ENCODE measurements at regions not wholly inside any gene's neighbourhood (a gene's known extent, or its start where the extent isn't known, plus 50 kb on each side); places are given as distances from the start of the nearest gene placed in this dataset.

DNA sequence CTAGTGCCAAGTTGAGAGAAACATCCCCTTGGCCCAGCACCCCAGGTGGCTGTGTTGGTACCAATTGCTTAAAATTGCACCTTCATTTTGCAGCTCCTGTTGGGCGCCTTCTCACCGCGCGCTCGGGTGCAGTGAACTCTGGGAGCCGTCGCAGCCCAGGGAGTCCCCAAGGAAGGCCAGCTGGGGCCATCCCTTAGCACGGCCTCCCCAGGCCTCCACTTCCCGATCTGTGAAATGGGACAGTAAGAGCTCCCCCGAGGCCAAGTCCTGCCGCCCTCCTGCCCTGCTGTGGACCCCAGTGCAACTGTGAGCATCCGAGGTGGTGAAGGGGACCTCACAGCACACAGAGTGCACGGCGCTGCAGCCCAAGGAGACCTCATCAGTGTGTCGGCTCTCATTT, 1234.1 kb downstream of the BRD1 start:
- no peak for DNase-seq (ENCODE audit: low read depth)

DNA sequence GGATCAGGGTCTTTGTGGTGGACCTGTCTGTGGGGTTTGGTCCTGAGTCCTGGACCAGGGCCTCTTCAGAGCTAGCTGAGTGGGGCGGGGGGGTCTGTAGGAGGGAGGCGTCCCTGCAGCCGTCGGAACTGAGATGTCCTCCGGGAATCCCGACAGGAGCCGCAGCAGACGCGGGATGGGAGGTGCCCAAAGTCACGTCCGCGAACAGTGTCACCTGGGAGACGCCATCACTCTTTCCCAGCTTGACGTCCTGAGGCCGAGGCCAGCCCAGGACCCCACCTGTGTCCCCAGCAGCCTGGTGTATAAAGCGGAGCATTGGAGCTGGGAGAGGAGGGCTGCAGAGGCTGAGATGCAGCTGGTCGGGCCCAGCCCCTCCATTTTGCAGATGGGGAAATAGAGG, 1234.7 kb downstream of the BRD1 start:
- no peak for DNase-seq (ENCODE audit: low read depth)

DNA sequence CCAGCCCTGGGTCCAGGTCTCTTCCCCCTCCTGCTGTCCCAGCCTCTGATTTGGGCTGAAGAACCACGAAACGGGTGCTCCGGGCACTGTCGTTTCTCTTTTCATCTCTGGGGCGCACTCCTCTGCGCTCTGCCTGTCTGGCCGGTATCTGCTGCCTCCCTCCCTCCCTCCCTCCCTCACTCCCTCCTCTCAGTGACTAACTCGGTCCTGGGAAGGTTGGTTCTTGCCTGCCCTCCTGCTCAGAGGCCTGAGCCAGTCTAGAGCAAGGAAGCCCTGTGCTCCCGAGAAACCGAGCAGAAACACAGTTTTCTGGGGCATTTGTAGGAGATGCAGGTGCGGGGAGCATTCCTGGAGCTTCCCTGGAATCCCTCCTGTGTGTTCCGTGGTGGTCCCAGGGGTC, 1235.2 kb downstream of the BRD1 start:
- DNase-seq (ENCODE audit: low read depth): no peak

DNA sequence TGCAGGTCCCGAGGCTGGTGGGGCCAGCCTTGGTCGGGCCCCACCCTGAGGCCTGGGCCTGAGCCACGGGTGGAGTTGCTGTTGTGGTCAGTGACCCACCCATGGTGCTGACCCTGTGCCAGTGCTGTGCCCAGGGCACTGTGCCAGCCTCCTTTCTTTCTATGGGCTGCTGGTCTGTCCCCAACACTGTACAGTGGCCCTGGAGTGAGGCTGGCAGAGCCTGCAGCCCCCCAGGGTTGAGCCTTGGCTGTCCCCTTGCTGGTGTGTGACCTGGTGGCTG, 1235.7 kb downstream of the BRD1 start:
- no peak for DNase-seq (ENCODE audit: low read depth)

DNA sequence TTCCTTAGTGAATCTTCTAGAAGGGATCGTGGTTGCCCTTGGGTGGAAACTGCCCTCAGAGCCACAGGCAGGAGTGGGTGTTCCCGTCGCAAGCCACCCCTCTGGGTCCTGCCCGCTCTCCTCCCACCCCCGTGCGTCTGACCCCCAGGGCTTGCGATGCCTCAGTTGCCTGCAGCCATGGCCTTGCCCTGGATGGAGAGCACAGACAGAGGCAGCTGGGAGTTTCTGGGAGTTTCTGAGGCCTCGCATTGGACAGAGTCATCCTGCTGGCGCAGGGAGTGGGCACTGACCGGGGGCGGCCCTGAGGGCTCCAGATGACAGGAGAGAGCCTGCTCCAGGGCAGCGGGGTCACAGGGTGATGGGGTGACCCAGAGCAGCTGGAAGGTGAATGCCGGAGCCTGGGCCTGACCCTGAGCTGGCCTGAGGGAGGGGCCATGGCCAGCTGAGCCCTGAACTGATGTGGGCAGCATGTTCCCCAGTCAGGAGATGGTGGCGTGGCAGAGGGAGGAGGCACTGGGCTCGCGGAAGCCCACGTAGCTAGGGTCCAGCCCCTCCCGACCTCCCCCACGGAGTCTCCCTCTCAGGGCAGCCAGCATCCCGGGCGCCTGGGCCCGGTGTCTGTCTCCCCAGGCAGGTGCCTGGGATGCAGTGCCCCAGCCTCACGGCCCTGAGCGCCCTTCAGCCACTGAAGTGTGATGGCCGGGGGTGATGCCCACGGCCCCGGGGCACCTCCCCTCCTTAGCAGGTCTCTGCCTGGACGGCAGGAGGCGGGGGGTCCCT, 1236.2 kb downstream of the BRD1 start:
- DNase-seq (ENCODE audit: low read depth): no peak

DNA sequence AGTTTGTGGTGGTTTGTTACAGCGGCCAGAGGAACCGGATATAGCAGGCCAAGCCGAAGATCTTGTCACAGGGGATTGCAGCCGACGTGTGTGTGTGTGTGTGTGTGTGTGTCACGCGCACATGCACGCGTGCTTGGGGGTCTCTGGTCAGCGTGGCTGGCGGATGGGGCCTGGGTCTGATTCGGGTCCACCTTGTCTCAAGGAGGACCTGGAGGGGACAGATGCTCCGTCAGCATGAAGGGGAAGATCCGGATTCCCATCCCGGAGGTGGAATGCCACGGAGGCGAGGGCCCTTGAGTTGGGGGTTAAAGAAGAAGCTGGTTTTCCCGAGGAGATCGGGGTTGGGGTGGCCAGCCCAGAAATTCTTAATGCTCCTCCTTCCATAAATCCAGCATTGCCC, 1237.8 kb downstream of the BRD1 start:
- no peak for DNase-seq (ENCODE audit: low read depth)

DNA sequence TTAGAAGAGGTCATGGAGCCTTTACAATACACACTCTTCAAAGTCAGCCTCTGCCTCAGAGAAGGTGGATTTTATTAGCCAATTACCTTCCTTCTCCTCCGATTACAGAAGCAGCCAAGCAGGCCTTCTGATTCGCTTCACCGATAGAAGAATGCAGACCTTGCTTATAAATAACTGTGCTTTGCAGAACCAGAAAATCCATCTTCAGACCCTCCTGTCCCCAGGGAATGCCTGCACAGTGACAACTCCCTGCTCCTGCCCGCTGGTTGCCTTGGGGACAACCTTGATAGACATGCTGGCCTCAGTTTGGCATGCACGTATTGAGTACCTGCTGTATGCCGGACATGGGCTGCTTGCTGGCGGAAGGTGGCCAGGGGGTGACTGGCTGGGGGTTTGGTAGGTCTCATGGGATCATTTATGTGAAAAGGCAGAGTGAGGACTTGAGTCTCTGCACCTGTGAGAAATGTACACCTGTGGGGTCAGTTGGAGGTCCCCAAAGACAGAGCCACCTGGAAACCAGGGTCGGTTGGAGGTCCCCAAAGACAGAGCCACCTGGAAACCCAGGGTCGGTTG, 1238.7 kb downstream of the BRD1 start:
- no peak for DNase-seq (ENCODE audit: low read depth)

DNA sequence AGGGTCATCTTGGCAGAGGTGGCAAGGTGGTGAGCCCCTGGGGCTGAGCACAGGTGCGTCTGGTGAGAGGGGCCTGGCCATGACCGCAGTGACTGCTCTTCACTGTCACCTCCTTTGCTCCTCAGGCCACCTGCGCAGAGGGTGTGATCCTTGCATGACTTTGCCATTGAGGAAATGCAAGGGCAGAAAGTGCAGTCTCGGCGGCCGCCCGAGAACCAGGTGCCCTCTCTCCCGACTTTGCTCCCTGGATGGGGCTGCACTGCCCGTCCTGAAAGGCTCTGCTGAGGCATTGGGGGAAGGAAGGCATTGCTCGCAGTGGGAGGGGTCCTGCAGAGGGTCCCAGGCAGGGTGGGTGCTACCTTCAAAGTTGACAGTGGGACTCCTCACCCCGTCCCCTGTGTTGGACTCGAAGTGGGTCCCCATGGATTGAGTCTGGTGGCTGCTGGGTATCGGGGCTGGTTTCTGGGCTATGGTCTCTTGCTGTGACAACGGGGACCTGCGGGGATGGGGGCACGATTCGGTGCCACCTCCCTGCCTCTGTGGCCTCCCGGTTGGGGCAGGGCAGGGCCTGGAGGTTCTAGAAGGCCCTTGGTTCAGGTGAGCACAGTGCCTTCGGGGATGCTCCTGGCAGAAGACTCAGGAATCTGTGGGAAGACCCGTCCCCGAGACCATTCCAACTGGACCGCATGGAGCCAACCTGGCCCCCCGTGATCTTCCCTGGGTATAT, 1239.4 kb downstream of the BRD1 start:
- no peak for DNase-seq (ENCODE audit: low read depth)

DNA sequence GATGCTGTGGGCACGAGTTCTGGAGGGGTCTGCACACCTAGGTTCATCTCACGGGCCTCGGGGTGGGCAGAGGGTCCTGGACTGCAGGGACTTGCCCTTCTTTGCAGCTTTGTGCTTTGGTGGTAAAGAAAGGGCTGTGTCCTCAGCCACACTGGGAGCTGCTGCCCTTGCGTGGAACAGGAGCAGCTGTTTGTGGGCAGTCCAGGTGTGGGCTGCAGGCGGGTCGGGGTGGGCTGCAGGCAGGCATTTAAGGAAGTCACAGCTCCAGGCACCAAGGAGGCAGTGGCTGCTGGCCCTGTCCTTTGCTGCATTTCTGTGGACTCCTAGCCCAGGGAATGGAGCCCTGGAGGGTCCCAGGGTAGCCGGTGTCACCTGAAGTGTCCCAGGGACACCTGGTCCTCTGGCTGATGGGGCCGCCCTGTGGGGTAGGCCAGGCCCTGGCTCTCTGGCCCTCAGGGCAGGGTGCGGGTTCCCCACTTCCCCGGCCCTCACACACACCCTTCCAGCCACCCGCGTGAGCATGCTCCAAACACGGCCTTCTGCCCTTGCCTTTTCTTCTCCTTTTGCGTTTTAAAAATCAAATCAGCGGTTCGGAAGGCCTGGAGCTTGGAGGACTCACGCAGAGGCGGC, 1240.3 kb downstream of the BRD1 start:
- DNase-seq (ENCODE audit: low read depth): no peak

DNA sequence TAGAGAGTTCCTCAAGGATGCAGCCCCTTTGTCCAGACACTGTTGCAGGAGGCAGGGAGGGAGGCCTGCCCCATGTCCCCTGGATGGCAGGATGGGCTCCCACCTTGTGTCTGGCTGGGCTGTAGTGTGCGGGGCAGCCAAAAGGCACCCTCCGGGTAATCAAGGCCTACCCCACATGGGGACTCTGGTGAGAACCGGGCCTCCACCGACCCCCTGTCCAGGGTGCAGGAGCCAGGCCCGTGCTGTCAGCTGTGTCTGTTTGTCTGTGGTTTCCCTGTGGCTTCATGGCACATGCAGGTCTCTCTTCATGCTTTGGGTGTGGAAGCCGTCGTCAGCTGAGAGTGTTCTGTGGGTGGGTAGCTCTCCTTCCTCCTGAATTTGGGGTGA, 1240.9 kb downstream of the BRD1 start:
- DNase-seq (ENCODE audit: low read depth): no peak

DNA sequence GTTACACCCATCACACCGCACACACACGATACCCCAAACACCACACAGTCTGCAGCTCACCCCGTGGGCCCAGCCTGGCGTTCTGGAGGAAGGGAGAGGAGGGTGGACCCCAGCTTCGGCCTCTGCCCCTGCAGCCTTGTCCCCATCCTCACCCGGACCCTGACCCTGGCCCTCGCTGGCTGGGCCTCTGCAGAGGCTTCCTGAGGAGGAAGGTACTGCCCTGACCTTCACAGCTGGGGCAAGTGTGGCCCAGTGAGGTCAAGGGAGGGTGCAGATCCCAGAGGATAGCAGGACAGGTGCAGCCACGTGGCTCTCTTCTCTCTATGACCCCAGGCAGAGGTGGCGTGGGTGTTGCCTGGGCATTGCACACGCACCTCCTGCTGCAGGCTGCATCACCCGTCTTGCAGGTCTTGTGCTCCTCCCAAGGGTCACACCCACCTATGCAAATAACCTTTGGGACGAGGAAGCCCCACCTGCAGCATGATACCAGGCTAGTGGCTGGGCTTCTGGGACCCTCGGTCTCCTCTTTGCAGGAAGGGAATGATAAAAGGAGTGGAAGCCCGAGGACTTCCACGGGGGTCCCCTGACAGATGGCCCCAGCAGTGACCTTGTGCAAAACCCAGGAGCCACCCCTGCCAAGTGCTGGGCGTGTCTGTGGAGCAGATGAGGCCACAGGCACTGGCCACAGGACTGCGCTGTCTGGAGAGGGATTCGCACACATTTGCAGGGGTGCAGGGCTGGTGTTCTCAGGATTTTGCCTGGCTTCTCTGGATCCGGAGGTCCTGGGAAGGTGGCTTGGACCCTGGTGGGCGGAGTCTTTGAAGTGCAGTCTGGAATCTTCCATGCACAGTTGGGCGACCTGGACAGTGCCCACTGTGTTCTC, 1241.5 kb downstream of the BRD1 start:
- no peak for DNase-seq (ENCODE audit: low read depth)

DNA sequence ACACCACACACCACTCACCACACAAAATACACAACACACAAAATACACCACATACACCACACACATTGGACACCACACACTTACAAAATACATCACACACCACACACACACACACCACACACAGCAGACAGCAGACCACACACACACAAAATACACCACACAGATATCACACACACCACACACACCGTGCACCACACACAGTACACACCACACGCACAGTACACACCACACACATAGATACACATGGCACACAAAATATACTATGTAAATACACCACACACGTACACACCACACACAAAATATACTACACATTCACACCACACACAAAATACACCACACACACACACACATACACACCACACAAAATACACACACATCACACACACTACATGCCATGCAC, 1243.5 kb downstream of the BRD1 start:
- no peak for DNase-seq (ENCODE audit: low read depth)

DNA sequence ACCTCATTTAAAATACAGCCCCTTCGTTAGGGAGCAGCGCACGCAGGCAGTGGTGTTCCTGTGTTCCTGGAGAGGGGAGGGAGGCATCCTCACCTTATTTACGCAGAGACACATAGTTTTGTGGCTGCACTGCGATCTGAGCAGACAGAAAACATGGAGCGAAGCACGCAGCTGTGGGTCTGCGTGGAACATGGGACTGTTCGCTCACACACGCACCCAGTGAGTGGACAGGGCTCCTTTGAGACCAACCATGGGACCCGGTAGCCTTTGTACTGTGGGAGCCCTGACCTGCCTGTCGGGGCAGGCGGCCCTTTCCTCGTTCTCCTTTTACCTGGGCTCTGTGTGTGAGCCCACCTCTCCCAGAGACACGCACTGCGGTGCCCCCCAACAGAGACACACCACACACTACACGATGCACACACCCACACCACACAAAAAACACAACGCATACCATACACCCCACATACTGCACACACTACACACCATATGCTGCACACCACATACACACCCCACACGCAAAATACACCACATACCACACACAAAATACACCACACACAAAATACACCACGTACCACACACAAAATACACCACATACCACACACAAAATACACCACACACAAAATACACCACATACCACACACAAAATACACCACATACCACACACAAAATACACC, 1245.7 kb downstream of the BRD1 start:
- DNase-seq (ENCODE audit: low read depth): no peak

DNA sequence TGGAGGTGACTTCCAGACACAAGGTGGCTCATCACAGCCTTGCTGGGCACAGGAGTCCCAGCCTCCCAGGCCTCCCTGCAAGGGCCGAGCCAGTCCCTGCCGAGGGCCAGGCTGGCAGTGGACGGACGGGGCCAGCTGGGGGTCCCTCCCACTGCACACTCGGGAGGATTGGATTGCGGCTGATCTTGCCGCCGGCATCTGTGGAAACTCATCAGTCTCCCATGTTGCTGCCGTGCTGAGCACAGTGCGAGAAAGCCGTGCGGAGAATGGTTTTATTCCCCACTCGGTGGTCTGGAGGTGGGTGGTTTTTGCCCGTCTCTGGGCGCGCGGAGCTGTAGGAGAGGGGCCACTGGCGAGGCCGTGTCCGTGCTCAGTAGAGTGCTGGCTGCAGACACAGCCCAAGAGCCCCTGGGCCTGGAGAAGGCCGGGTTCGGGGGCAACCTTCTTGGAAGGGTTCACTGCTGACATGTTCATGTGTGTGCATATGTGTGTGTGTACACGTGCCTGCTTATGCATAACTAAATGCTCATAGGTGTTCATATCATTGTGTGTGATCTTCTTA, 1246.4 kb downstream of the BRD1 start:
- no peak for DNase-seq (ENCODE audit: low read depth)

DNA sequence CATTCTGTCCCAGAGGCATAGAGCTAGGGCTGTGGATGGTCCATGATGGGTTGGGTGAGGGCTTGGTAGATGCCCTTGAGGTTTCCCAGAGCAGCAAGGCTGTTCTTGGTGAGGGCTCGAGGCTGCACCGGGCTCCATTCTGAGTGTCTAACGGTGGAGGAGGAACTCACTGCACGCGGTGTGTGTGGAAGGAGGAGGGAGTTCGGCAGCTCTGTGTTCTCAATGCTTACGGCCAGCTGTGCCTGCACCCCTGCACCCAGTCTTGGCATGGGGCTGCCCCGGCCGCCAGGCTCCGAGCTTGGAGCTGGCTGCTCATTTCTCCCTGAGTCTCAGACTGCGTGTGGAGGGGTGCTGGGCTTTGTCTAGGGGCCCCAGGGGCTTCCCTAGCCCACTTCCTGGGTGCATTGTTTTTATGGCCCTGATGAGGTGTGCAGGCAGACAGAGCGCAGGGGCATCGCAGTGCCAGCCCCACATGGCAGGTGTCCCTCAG, 1247.1 kb downstream of the BRD1 start:
- no peak for DNase-seq (ENCODE audit: low read depth)

DNA sequence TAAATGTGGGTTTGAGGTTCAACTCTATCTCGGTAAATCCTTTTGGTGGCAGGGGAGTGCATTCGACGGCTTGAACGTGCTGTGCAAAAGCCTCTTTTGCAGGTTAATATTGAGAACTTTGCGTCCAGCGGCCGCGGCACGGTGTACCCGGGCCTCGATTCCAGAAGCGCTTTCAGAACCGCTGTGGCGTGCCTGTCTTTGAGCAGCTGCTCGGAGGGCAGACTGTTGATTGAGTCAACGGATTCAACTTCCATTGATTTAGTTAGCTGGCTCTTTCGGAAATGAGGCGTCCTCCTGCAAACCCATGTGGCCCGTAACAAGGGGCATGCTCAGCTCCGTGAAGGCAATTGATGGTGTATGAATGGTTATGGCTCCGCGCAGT, 1247.8 kb downstream of the BRD1 start:
- DNase-seq (ENCODE audit: low read depth): no peak

DNA sequence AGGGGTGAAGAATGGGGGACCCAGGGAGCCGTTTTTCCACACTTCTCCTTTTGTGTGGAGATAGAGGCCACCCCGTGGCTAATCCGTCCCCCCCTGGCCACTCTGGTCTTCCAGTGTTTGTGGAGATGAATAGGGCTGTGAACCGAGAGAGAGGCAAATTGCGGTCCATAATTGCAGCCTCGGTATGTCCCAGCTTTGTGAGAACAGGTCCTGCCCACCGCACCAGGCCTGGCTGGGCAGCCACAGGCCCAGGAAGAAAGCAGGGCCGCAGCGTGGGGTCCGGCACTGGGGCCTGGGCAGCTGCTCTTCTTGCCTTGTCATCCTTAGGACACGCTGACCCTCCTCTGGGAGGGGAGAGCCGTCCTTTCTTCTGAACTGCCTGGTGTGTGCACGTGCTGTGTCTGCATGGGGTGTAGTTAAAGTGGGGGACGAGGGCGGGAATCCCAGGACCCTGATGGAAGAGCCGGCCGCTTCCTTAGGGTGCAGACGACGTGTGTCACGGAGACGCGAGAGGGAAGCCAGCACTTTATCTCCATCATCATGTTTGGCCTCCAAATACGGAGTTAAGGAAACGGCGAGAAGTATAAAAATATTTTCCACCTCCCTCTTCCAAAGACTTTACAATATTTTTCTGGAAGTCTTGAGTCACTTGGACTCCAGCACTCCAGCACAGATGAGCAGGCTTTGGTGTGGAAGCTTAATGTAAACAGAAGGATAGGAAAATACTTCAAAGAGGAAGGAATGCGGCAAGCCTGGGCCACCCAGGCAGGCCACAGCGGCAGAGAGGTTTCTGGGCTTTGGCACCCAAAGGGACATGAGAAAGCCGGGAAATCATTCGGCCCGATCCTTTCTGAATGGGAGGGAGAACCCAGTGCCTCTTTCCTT, 1248.4 kb downstream of the BRD1 start:
- no peak for DNase-seq (ENCODE audit: low read depth)

DNA sequence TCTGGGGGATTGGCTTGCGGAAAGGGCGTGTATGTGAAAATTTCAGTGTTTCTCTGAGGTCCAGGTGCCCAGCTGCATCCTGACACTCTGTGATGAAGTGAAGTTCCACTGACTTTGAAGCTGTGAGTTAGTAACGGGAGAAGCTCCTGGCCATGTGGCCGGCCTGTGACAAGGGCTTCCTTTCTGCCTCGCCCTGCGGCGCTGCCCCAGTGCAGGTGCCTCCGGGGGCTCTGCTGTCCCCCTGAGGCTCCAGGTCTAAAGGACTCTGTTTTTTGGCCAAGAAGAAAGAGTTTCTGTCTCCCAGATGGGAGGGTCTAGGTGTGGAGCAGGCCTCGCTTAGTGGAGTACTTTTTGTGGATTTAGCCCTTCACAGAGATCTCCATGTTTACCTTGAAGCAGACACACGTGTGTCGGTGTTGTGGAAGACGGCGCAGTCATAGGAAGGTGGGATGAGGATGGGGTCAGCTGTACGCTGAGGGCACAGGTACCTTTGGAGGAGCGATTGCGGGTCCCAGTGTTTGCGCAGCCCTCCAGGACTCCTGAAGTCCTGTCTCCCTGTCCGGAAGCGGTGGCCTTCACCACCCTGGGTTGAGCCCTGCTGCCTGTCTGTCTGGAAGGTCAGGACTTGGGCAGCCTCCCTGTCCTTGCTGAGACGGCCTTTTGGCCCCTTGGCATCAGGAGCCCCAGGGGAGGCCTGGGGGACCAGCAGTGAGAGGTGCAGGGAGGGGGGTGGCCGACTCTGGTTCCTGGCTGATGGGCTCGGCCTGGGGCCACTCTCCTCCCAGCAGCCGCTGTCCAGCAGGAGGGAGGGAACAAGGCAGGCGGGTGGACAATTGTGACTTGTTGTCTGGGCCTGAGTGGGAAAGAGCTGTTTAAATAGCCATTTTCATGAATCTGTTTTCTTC, 1249.3 kb downstream of the BRD1 start:
- no peak for DNase-seq (ENCODE audit: low read depth)

DNA sequence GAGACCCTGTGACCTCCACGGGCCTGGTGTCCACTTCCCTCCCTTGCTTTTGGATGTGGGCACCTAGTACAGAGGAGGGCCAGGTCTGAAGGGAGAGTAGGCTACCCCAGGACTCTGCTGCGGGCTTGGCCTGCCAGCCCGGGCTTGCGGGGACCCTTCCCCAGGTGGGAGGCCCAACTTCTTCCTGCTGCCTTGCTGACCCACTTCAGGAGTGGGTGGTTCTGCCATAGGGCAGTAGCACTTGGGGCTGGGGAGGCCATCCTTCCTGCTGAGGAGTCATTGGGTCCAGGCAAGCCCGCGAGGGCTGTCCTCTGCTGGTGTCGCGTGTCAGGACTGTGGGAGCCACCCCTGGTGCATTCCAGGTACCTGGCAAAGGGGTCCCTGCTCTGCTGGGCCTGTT, 1250.0 kb downstream of the BRD1 start:
- no peak for DNase-seq (ENCODE audit: low read depth)

All from activated T-helper 1 cell treated with Interleukin-2 at 50 U/mL for 16 hours (primary cell).